MCF 10A (cell line): ENCODE measurements at regions not wholly inside any gene's neighbourhood (a gene's known extent, or its start where the extent isn't known, plus 50 kb on each side); places are given as distances from the start of the nearest gene placed in this dataset.

ENCODE experiments used
- BruUV-seq: library from RNA; stranded (reverse); fragments of 400-500 nt; replicated peaks from 2 replicates; lab custom pipeline; 2021; lab: Mats Ljungman, UMichigan
- CTCF ChIA-PET: fragments of 300-600 bp; sonication (Branson Sonifier 250); formaldehyde crosslinking; extraction: SDS; loops from one replicate; lab custom pipeline; 2021; ENCODE audit warnings: antibody characterized with exemption, inconsistent platforms; lab: Yijun Ruan, JAX
- POLR2A ChIA-PET: fragments of 300-600, 350-650 bp; sonication (Branson Sonifier 250); formaldehyde crosslinking; extraction: SDS; loops from one replicate; lab custom pipeline; 2020; ENCODE audit warnings: antibody characterized with exemption, inconsistent platforms; lab: Yijun Ruan, JAX
- DNase-seq: peaks from one replicate; pipeline ENCODE4 v3.0.0-alpha.2; 2018; ENCODE audit not compliant: unreplicated experiment
- H3K27ac Mint-ChIP-seq: one replicate; pipeline ENCODE4 v1.8.0; 2022; ENCODE audit warnings: mild to moderate bottlenecking, low read depth, mixed read lengths; ENCODE audit not compliant: unreplicated experiment
- H3K27me3 Mint-ChIP-seq: one replicate; pipeline ENCODE4 v1.8.0; 2022; ENCODE audit warnings: mixed read lengths; ENCODE audit not compliant: insufficient read depth, unreplicated experiment
- H3K36me3 Mint-ChIP-seq: one replicate; pipeline ENCODE4 v1.8.0; 2022; ENCODE audit warnings: mild to moderate bottlenecking, moderate library complexity, mixed read lengths; ENCODE audit not compliant: insufficient read depth, unreplicated experiment
- H3K4me1 Mint-ChIP-seq: one replicate; pipeline ENCODE4 v1.8.0; 2022; ENCODE audit warnings: mixed read lengths; ENCODE audit not compliant: insufficient read depth, unreplicated experiment
- H3K4me3 Mint-ChIP-seq: one replicate; pipeline ENCODE4 v1.8.0; 2022; ENCODE audit warnings: mild to moderate bottlenecking, moderate library complexity, mixed read lengths; ENCODE audit not compliant: unreplicated experiment
- H3K9me3 Mint-ChIP-seq: one replicate; pipeline ENCODE4 v1.8.0; 2022; ENCODE audit warnings: mixed read lengths; ENCODE audit not compliant: unreplicated experiment
- CTCF ChIP-seq: fragments of 200-600 bp; IDR thresholded peaks from one replicate; pipeline ENCODE4 v1.8.0; 2022; ENCODE audit warnings: antibody characterized with exemption, mild to moderate bottlenecking; ENCODE audit not compliant: unreplicated experiment
- intact Hi-C: fragments of 100-400 bp; cut with micrococcal nuclease; formaldehyde crosslinking; loops from 2 replicates; pipeline ENCODE4 v1.14.1; 2022

- H3K4me1 Mint-ChIP-seq: no peaks in the 10 kb centered on the region
- BruUV-seq: no TSS peak
- no peaks in the 10 kb centered on the region for H3K9me3 Mint-ChIP-seq
- H3K27me3 Mint-ChIP-seq: no peaks in the 10 kb centered on the region
- ChIA-PET POLR2A (no interaction called here), CTCF (interaction anchor here (0.6 to 1.0 kb wide), 2 partner anchors 8 to 484 kb away, joined by 3 to 4 read pairs; no protein-coding TSS in a partner anchor)
- H3K27ac Mint-ChIP-seq: no peak overlapping the region
- no peak for TF ChIP-seq CTCF
- H3K4me3 Mint-ChIP-seq: no peak overlapping the region
- no peaks in the 10 kb centered on the region for H3K36me3 Mint-ChIP-seq
- intact Hi-C loops: no loop called here
- DNase-seq: no peak
These were observed 124.1 kb upstream of the ESR1 start for GRCh38 chr6:151683381-151683780.

GRCh38 chr6:151689499-151690201 is 117.8 kb upstream of the ESR1 start:
- intact Hi-C loops: loop anchor here (5.0 to 10.0 kb wide), 2 partner anchors 578 to 665 kb away; no protein-coding TSS in a partner anchor
- Mint-ChIP-seq H3K4me1 (no peaks in the 10 kb centered on the region), H3K4me3 (no peak overlapping the region), H3K27ac (no peak overlapping the region), H3K27me3 (no peaks in the 10 kb centered on the region), H3K9me3 (no peaks in the 10 kb centered on the region), H3K36me3 (no peaks in the 10 kb centered on the region)
- POLR2A ChIA-PET: interaction anchor here (1.3 kb wide), 1 partner anchor 8 kb away, joined by 3 read pairs; no protein-coding TSS in a partner anchor
- BruUV-seq: no TSS peak
- CTCF ChIA-PET: interaction anchor here (0.5 to 1.9 kb wide), 11 partner anchors 10 to 648 kb away, joined by 3 to 12 read pairs (median 3); no protein-coding TSS in a partner anchor
- TF ChIP-seq CTCF: no peak
- DNase-seq: no peak

GRCh38 chr6:151690303-151690702 is 117.2 kb upstream of the ESR1 start:
- ChIA-PET POLR2A (interaction anchor here (0.7 to 1.3 kb wide), 4 partner anchors 9 to 435 kb away, joined by 3 to 5 read pairs (median 4); no protein-coding TSS in a partner anchor), CTCF (interaction anchor here (0.5 to 1.9 kb wide), 18 partner anchors 11 to 647 kb away, joined by 3 to 12 read pairs (median 3); no protein-coding TSS in a partner anchor)
- no peak for DNase-seq
- H3K4me3 Mint-ChIP-seq: no peak overlapping the region
- H3K27ac Mint-ChIP-seq: no peak overlapping the region
- H3K4me1 Mint-ChIP-seq: no peaks in the 10 kb centered on the region
- BruUV-seq: no TSS peak
- no peaks in the 10 kb centered on the region for H3K27me3 Mint-ChIP-seq
- H3K36me3 Mint-ChIP-seq: no peaks in the 10 kb centered on the region
- intact Hi-C loops: loop anchor here (5.0 to 10.0 kb wide), 2 partner anchors 577 to 664 kb away; no protein-coding TSS in a partner anchor
- H3K9me3 Mint-ChIP-seq: no peaks in the 10 kb centered on the region
- TF ChIP-seq CTCF: no peak

- no peaks in the 10 kb centered on the region for H3K27me3 Mint-ChIP-seq
- POLR2A ChIA-PET: interaction anchor here (0.6 to 1.3 kb wide), 5 partner anchors 9 to 434 kb away, joined by 3 to 5 read pairs (median 3); no protein-coding TSS in a partner anchor
These were observed 116.5 kb upstream of the ESR1 start for GRCh38 chr6:151690768-151691562.

More at GRCh38 chr6:151690768-151691562, 116.5 kb upstream of the ESR1 start:
- BruUV-seq: no TSS peak
- TF ChIP-seq CTCF: no peak
- Mint-ChIP-seq H3K4me1 (no peaks in the 10 kb centered on the region), H3K27ac (no peak overlapping the region), H3K36me3 (no peaks in the 10 kb centered on the region), H3K9me3 (no peaks in the 10 kb centered on the region), H3K4me3 (no peak overlapping the region)
- intact Hi-C loops: loop anchor here (5.0 to 10.0 kb wide), 2 partner anchors 576 to 664 kb away; no protein-coding TSS in a partner anchor
- CTCF ChIA-PET: interaction anchor here (0.6 to 1.9 kb wide), 16 partner anchors 12 to 646 kb away, joined by 3 to 12 read pairs (median 4); no protein-coding TSS in a partner anchor
- DNase-seq: no peak
